ENCODE measurements at regions not wholly inside any gene's neighbourhood (a gene's known extent, or its start where the extent isn't known, plus 50 kb on each side); places are given as distances from the start of the nearest gene placed in this dataset.

DNA sequence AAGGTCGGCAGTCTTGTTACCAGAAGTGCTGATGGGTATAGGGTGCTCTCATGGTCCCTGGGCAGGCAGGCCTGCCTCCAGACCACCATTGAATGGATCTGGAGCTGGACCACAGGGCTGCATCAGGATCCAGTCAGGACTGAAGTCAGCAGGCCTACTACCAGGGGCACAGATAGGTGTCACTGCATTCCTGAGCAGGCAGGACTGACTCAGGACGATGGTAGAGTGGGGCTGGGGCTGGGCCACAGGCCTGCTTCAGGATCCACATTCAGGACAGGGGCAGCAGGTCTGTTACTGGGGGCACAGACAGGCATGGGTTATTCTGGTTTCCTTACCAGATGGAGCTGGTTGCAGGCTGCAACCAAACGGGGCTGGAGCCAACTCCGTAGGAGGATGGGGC lies 51.4 kb upstream of the MAP3K4 start:
- TF ChIP-seq, protein P1, sequence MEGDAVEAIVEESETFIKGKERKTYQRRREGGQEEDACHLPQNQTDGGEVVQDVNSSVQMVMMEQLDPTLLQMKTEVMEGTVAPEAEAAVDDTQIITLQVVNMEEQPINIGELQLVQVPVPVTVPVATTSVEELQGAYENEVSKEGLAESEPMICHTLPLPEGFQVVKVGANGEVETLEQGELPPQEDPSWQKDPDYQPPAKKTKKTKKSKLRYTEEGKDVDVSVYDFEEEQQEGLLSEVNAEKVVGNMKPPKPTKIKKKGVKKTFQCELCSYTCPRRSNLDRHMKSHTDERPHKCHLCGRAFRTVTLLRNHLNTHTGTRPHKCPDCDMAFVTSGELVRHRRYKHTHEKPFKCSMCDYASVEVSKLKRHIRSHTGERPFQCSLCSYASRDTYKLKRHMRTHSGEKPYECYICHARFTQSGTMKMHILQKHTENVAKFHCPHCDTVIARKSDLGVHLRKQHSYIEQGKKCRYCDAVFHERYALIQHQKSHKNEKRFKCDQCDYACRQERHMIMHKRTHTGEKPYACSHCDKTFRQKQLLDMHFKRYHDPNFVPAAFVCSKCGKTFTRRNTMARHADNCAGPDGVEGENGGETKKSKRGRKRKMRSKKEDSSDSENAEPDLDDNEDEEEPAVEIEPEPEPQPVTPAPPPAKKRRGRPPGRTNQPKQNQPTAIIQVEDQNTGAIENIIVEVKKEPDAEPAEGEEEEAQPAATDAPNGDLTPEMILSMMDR (conservative IDR thresholded peaks at IDR 0.05): no peak
- no peak for TF ChIP-seq EZH2 (IDR thresholded peaks at IDR 0.05; ENCODE audit: low read depth)

All from PC-9 (cell line).